ENCODE measurements at regions not wholly inside any gene's neighbourhood (a gene's known extent, or its start where the extent isn't known, plus 50 kb on each side); places are given as distances from the start of the nearest gene placed in this dataset.

- TF ChIP-seq CTCF (IDR thresholded peaks at IDR 0.05; ENCODE audit: low read depth, low read length) (no peak), POLR2A (IDR thresholded peaks at IDR 0.05; ENCODE audit: extremely low read depth, insufficient read length) (no peak)
These were observed 111.4 kb upstream of the ZEB1 start for GRCh38 chr10:31207636-31208035.

Measured in NB4 (cell line).